Right ventricle myocardium superior (tissue), 1 donor: ENCODE measurements at regions not wholly inside any gene's neighbourhood (a gene's known extent, or its start where the extent isn't known, plus 50 kb on each side); places are given as distances from the start of the nearest gene placed in this dataset. TPM values are rescaled to one million over a fixed set of nuclear protein-coding genes. Genes with fewer than 3 reads are reported as not detected.

Experiments
- microRNA-seq: library from miRNA; unstranded; fragments of <30 nt; microRNA quantifications from one replicate; pipeline ENCODE4 v1.2.0, GENCODE V29; 2020
- donor health status: DM: no; HTN: yes; CAD: no; lungs with severe emphysema.

Small RNA genes in the stretch of these regions (microRNA-seq; reads per million reads assigned to microRNA genes)
- gene MIR8081: not detected
